SU-DHL-6 (cell line): ENCODE measurements at regions not wholly inside any gene's neighbourhood (a gene's known extent, or its start where the extent isn't known, plus 50 kb on each side); places are given as distances from the start of the nearest gene placed in this dataset.

ENCODE experiments used
- H2AFZ ChIP-seq: fragments of 200-600 bp; sonication (generic); 2 replicates; pipeline ENCODE4 v1.6.1; 2014; ENCODE audit warnings: low read depth, mild to moderate bottlenecking, moderate library complexity, mixed read lengths, antibody characterized with exemption, low read length; ENCODE audit not compliant: severe bottlenecking
- H3F3A ChIP-seq: fragments of 200-600 bp; shearing (Covaris generic); 2 replicates; pipeline ENCODE4 v1.6.0; 2016; ENCODE audit warnings: antibody characterized with exemption, mild to moderate bottlenecking; ENCODE audit not compliant: insufficient read depth
- H3K27ac ChIP-seq: fragments of 200-600 bp; sonication (generic); 2 replicates; pipeline ENCODE4 v1.5.1; 2016; ENCODE audit warnings: low read depth, mild to moderate bottlenecking, low read length, moderate library complexity, mixed read lengths
- H3K27me3 ChIP-seq: fragments of 200-600 bp; sonication (generic), shearing (Covaris generic); 2 replicates; pipeline ENCODE4 v1.6.0; 2014; ENCODE audit warnings: mild to moderate bottlenecking, low read length
- H3K36me3 ChIP-seq: fragments of 200-600 bp; sonication (generic); 2 replicates; pipeline ENCODE4 v1.6.1; 2014; ENCODE audit warnings: mild to moderate bottlenecking, low read length, mixed read lengths
- H3K4me2 ChIP-seq: fragments of 300-600, 200-600 bp; shearing (Covaris generic), sonication (generic); 2 replicates; pipeline ENCODE4 v1.6.0; 2014; ENCODE audit warnings: low read length, low read depth, mild to moderate bottlenecking; ENCODE audit not compliant: poor library complexity, severe bottlenecking
- H3K4me3 ChIP-seq: fragments of 200-600 bp; sonication (generic); 2 replicates; pipeline ENCODE4 v1.5.1; 2014; ENCODE audit warnings: antibody characterized with exemption, low read length, mild to moderate bottlenecking, mixed read lengths; ENCODE audit not compliant: insufficient read depth, poor library complexity, severe bottlenecking
- H3K79me2 ChIP-seq: fragments of 200-600 bp; sonication (generic); 2 replicates; pipeline ENCODE4 v1.6.1; 2014; ENCODE audit warnings: mild to moderate bottlenecking, low read length, moderate library complexity; ENCODE audit not compliant: insufficient read depth
- H3K9ac ChIP-seq: fragments of 200-600 bp; sonication (generic); 2 replicates; pipeline ENCODE4 v1.7.0; 2014; ENCODE audit warnings: mild to moderate bottlenecking, low read length
- H3K9me2 ChIP-seq: fragments of 200-600 bp; sonication (generic); replicated peaks from 2 replicates; pipeline ENCODE4 v1.6.1; 2014; ENCODE audit warnings: low read length; ENCODE audit not compliant: insufficient read depth
- H3K9me3 ChIP-seq: fragments of 200-600 bp; sonication (generic); 2 replicates; pipeline ENCODE4 v1.6.1; 2014; ENCODE audit warnings: low read length, mixed read lengths; ENCODE audit not compliant: insufficient read depth
- H4K20me1 ChIP-seq: fragments of 200-600 bp; sonication (generic); 2 replicates; pipeline ENCODE4 v1.6.1; 2014; ENCODE audit warnings: low read depth, mild to moderate bottlenecking, antibody characterized with exemption, low read length, moderate library complexity, mixed read lengths
- CTCF ChIP-seq: fragments of 200-600 bp; sonication (generic); IDR thresholded peaks from one replicate; pipeline ENCODE4 v1.5.1; 2017; ENCODE audit warnings: antibody characterized with exemption, mild to moderate bottlenecking, low read length, moderate library complexity; ENCODE audit not compliant: insufficient read depth, poor library complexity, severe bottlenecking
- EZH2phosphoT487 ChIP-seq: fragments of 200-600 bp; sonication (generic), shearing (Covaris generic); conservative IDR thresholded peaks from 2 replicates; pipeline ENCODE4 v1.6.1; 2018; ENCODE audit warnings: mild to moderate bottlenecking, antibody characterized with exemption, low read length, moderate library complexity, mixed read lengths

DNA sequence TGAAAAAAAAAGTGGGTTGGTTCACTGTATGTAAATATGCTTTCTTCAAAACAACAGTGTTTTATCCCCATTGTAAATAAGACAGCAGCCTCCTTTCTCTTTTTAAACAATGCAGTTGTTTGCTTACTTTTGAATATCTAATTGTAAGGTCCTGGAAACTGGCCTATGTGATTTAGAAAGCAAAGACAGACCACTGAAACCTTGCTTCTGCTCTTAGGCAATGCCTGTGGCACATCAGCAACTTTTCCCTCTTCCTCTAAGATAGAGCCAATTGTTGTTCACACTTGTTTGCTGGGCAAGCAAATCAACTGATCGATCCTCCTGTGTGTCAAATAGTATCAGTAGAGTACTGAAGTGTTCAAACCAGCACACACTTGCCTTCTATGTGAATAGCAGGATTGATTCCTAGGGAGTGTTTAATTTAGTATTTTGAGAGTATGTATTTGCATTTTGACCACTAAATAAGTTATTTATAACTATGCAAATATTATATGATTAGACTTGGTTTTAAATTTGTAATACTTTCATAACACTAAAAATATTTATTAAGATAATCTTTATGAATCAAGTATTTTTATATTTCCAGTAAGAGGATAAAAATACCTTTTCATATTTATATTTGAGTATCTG lies 55.4 kb upstream of the GRPR start:
- Histone ChIP-seq H3K27ac (no peak overlapping the region), H3K36me3 (no peaks in the 10 kb centered on the region), H3K4me3 (no peak overlapping the region), H3F3A (no peaks in the 10 kb centered on the region), H3K27me3 (no peaks in the 10 kb centered on the region), H3K79me2 (no peaks in the 10 kb centered on the region), H3K9ac (no peak overlapping the region), H3K4me2 (no peak overlapping the region), H3K9me3 (no peaks in the 10 kb centered on the region), H4K20me1 (no peaks in the 10 kb centered on the region), H3K9me2 (no peaks in the 10 kb centered on the region), H2AFZ (no peak overlapping the region)
- TF ChIP-seq EZH2phosphoT487 (no peak), CTCF (no peak)

- Histone ChIP-seq H3K4me2 (no peak overlapping the region), H3K36me3 (no peaks in the 10 kb centered on the region), H3K9me2 (no peaks in the 10 kb centered on the region), H3K9ac (no peak overlapping the region), H3F3A (no peaks in the 10 kb centered on the region), H3K27ac (no peak overlapping the region), H3K27me3 (no peaks in the 10 kb centered on the region), H3K9me3 (no peaks in the 10 kb centered on the region), H4K20me1 (no peaks in the 10 kb centered on the region), H3K79me2 (no peaks in the 10 kb centered on the region), H3K4me3 (no peak overlapping the region), H2AFZ (no peak overlapping the region)
- TF ChIP-seq EZH2phosphoT487 (no peak), CTCF (no peak)
Observed at GRCh38 chrX:16063921-16064320, 59.4 kb upstream of the GRPR start.

- no peaks in the 10 kb centered on the region for H3K36me3 ChIP-seq
Observed at GRCh38 chrX:16063141-16063540, 60.2 kb upstream of the GRPR start.

More at GRCh38 chrX:16063141-16063540, 60.2 kb upstream of the GRPR start:
- Histone ChIP-seq H3K9me3 (no peaks in the 10 kb centered on the region), H3K27ac (no peak overlapping the region), H3K79me2 (no peaks in the 10 kb centered on the region), H3F3A (no peaks in the 10 kb centered on the region), H3K4me2 (no peak overlapping the region), H4K20me1 (no peaks in the 10 kb centered on the region), H3K9me2 (no peaks in the 10 kb centered on the region), H3K9ac (no peak overlapping the region), H3K4me3 (no peak overlapping the region), H2AFZ (no peak overlapping the region), H3K27me3 (no peaks in the 10 kb centered on the region)
- TF ChIP-seq EZH2phosphoT487, result no peak
- no peak for TF ChIP-seq CTCF
